NCI-H2196 treated with DMSO at 0.1 percent for 48 hours (cell line): ENCODE measurements at regions not wholly inside any gene's neighbourhood (a gene's known extent, or its start where the extent isn't known, plus 50 kb on each side); places are given as distances from the start of the nearest gene placed in this dataset.

Experiments
- DNase-seq: peaks from one replicate; lab custom pipeline; 2025; ENCODE audit not compliant: unreplicated experiment; lab: John Stamatoyannopoulos, UW

DNA sequence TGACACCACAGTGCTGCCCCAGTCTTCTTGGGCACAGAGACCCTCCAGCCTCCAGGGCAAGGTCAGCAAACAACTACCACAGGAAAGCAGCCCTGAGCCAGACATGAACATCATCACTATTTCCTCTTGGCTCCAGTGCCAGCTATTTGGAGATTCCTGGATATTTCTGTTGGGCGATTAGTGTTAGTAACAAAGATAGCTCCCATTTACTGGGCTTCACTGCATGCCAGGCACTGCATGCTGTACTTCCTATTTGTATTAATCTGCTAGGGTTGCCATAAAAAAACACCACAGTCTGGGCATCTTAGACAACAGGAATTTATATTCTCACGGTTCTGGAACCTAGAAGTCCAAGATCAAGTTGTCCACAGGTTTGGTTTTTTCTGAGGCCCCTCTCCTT lies 255.1 kb upstream of the STT3B start:
- DNase-seq, result no peak

DNA sequence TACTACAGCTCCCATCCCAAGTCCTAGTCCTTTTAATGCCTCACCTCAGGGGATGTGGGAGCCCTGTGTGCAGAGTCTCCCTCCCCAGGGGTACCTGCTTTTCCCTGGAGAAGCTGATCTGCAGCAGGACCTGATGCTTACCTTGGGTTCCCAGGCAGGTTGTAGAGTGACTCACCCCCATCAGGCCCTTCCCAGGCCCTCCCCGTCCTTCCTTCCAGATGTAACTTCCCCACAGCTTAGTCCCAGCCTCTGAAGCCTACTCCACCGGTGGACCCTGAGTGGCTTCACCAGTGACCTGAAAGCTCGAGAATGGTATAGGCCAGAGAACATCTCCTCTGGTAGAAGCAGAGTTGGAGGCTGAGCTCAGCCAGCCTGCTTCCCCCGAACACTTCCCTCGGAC lies 254.2 kb upstream of the STT3B start:
- no peak for DNase-seq

DNA sequence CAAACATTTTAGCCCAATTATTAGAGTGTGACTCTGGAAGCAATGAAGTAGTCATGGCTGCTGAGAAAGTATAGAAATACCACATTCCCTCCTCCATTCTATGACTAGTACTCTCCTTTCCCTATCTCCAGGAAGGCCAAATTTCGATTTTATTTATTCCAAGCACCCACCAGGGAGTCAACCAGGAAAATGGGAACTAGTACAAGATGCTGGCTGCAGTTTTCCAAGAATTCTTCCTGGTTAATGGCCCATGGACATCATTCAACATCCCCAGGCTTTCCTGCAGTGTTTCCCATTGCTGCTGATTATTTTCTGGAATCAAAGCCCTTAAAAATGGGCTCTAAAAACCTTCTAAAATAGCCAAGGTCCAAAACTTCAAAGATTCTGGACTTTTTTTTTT lies 247.9 kb upstream of the STT3B start:
- DNase-seq, result no peak

DNA sequence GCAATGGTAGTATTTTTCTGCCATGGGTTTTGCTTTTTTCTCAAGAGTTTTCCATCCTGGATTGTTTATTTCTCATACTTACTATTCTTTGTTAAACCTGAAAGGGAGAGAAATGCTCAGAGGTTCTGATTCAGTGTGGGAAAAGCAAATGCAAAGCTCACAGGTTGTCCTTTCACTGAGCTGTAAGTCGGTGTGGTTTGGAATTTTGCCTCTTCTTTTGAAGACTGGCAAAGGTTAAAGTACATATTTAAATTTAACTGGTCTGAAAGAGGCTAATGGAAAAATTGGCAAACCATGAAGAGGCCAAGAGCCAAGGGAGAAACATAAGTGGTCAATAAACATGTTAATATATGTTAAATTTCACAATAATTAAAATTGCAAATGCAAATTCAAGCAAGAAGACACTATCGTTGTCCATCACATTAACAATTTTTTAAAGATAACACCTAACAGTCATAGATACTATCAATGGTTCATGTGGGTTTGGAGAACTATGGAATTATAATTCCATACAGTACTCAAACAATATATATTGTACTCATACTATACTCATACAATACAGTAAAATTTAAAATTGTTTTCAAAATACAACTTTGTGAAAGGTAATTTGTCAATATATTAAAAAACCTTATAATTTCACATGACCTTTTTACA lies 246.8 kb upstream of the STT3B start:
- no peak for DNase-seq

GRCh38 chr3:31288224-31288623 lies 244.5 kb upstream of the STT3B start:
- DNase-seq, result no peak

DNA sequence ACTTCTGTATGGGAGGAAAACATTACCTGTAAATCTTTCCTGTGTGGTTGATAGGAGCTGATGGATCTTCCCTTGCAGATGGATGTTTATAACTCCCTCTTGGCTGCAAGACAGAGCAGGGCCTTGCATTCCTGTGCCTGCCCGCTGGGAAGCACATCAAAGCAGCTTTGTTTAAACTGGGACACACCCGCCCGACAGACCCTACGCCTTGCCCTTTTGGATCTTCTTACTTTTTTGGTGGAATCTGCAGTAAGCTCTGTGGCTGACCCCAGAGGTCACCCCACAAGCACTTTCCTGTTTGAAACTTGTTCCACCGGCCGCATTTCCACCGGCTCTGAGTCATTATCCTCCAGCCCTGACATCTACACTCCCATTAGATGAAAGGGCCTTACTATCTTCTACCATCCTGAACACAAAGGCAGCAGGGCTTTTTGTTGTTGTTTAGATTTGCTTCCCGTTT lies 244.1 kb upstream of the STT3B start:
- DNase-seq, result no peak

DNA sequence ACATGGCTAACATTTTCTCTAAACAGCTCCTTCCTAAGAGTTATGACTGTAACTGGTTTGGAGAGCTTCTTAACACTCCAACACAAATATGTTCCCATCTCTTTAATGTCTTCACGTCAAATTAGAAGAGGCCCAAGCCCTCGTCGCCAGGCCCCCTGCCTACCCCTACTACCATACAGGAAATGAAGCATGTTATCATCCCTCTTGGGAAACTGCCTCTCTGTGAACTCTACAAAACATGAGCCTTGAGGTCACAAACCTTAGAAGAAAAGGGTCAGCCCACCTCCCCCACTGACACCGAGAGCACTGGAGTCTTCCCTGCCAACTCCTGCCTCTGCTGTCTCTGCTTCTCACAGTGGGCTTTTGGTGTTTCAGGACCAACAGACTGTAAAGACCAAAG lies 243.1 kb upstream of the STT3B start:
- DNase-seq, result no peak

GRCh38 chr3:31290046-31290445 lies 242.7 kb upstream of the STT3B start:
- no peak for DNase-seq

DNA sequence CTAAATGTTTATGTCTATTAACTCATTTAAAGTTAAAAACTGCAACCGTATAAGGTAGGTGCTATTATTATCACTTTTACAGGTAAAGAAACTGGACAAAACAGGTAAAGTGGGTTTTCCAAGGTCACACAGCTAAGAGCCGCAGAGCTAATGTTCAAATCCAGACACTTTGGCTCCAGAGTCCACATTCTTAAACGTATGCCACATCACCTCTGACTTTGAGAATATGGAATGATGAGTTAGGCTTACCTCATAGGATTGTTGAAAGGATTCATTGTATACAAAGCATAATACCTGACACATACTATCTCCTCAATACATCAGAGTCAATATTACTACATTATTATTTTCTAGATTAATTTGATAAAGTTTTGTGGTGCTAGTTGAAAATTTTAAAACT lies 240.9 kb upstream of the STT3B start:
- DNase-seq, result no peak

GRCh38 chr3:31294430-31295149 lies 238.1 kb upstream of the STT3B start:
- DNase-seq, result no peak

DNA sequence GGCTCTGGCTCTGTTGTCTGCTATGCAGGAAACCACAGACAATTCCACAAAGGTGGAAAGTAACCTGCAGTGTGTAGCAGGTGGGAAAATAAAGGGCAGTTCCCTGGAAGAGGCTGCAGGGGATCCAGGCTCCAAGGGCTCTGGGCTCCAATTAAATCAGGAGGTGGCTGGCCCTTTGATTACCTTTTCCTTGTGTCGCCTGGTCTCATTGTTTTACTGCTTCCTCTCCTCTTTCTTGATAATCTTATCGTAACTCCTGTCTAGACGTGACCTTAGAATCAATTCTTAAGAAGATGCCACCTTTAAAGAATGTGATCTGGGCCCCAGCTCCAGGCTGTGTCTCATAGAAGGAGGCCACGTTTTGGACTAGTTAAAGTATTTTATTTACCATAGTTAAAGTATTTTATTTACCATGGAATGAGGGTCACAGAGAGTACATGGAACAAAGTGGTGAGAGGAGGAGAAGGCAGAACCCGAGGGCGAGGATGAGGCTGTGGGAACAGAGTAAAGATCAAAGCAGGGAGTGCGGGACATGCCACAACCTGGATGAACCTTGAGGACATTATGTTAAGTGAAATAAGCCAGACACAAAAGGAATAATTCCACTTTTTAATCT lies 237.5 kb upstream of the STT3B start:
- no peak for DNase-seq

GRCh38 chr3:31297726-31298298 lies 234.9 kb upstream of the STT3B start:
- DNase-seq, result no peak

DNA sequence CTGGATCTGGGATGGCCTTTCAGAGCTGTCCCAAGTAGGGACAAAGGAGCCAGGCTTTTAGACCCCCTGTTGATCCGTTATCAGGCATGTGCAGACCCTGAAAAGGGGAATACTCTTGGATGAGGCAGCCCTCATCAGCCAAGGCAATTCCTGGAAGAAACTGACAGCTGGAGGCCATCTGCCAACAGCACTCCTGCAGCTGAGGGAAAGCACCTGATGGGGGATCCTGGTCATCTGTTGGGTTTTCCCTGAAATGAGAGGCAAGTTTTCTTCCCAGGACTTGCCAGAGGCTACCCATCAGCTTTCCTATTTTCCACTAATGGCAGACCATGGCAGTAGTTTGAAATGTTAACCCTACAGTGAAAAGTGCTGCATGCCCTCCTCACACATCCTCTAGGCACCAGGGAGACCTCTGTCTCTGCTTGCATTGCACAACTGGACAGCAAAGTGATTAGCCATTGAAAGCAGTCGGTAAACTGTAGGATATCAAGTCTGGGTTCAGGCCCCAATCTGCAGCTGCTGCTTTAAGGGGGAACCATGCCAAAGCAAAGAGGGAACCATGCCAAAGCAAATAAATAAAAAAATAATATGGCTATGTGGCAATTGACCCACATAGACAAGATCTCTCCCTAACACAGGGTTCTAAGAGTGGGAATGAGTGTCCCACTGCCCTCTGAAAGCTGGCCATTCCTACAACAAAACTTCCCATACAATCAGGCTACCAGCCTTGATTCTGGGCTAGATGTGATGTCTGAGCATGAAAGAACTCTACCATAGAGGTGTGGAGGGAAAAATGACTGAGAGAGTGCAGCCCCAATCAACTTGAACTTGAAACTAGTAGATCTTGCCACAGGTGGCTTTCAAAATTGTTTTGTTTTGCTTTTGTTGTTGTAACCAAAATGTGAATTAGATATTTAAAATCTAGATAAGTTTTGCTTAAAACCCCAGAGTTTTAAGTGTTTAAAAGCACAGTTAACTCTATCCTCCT lies 232.0 kb upstream of the STT3B start:
- no peak for DNase-seq

DNA sequence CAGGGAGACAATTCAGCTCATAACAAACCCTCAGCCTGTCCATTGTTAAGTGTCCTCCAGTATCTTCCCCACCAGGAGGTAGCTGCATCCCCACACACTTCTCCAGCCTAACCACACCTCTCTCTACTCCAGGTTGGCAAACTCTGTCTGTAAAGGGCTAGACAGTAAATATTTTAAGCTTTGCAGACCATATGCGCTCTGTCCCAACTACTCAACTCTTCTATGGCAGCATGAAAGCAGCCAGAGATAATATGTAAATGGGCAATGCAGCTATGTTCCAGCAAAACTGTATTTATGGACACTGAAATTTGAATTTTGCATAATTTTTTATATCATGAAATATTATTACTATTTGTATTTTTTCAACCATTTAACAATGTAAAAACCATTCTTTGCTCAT lies 230.4 kb upstream of the STT3B start:
- no peak for DNase-seq

GRCh38 chr3:31305340-31305739 lies 227.4 kb upstream of the STT3B start:
- no peak for DNase-seq

DNA sequence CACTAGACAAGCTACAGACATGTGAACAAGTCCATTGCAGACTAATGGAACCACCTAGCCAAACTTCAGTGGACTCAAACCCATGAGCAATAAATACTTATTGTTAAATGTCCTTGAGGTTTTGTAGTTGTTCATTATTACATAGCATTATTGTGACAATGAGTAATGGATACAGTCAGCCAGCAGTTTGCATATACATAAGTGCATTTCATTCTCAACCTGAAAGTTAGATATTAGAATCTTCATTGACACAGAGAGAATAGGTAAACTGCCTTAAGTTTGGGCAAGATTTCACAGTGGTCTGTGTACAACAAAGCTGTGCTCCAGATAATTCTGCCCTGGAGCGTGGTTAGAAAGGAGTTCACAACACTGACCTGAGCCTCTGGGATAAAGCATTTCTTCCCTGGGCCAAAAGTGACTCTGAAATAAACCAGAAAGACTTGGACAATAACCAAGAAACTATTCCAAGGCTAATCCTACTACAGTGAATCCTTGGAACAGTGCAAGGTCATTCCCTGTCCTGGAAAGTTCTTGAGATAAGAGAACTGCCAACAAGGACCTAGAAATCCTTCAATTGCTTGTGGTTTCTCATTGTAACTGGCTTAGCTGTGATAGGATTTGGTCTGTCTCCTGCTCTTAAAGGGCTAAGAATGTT lies 225.5 kb upstream of the STT3B start:
- DNase-seq, result no peak

DNA sequence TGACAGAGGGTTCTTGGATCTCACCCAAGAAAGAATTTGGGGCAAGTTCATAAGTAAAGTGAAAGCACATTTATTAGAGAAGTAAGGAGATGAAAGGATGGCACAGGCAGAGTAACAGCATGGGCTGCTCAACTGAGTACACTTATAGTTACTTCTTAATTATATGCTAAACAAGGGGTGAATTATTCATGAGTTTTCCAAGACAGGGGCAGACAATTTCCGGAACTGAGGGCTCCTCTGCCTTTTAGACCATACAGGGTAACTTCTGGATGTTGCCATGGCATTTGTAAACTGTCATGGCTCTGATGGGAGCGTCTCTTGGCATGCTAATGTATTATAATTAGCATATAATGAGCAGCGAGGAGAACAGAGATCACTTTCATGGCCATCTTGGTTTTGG lies 221.2 kb upstream of the STT3B start:
- DNase-seq, result no peak

DNA sequence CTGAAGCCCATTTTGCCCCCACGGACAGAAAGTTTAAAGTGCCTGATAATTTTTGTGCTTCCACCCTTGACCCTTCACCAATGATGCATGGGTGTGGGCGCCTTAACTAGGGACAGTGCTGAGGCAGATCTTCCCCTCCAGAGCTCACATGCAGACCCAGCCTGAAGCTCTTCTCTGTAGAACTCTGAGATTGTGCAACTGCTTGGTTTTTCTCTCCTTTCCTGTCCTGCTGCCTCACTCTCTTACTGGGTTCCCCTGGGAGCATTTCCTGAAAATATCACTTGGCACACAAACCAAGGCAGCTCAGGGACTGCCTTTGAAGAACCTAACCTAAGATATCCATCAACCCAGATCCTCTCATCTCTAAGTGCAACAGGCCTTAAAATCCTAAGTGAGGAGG lies 220.3 kb upstream of the STT3B start:
- DNase-seq, result no peak

- DNase-seq, result no peak
Observed at GRCh38 chr3:31314258-31314657, 218.5 kb upstream of the STT3B start.

DNA sequence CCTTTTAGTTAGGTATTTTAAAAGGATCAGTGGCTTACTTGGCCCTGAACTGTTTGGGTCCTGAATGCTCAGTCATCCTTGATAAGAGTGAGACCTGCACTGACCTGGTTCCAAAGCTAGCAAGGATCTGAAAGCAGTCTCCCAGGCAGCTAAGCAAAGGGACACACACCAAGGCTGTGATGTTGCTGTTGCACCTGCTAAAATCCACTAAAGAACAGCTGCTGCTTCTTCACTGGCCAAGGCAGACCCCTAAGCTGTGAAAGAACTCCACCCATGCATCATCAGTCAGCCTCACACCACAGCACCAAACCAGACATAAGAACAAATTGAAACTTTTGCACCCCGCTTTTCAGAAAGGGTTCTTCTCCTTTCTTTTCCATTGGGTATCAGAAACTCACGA lies 213.4 kb upstream of the STT3B start:
- no peak for DNase-seq
